Transverse colon (tissue), 4 donors: ENCODE measurements at regions not wholly inside any gene's neighbourhood (a gene's known extent, or its start where the extent isn't known, plus 50 kb on each side); places are given as distances from the start of the nearest gene placed in this dataset.

ENCODE experiments used
- DNase-seq: peaks from one replicate; pipeline ENCODE4 v3.0.0-alpha.2; 2019
- H3K27ac ChIP-seq, 4 donors: fragments of 200-600 bp; sonication (generic); 2 replicates each; pipeline ENCODE4 v1.5.1; 2016 to 2018; ENCODE audit warnings: inconsistent platforms in 4 of 4
- H3K27me3 ChIP-seq: fragments of 200-600 bp; sonication (generic); 2 replicates; pipeline ENCODE4 v1.5.1; 2017; ENCODE audit warnings: inconsistent platforms
- H3K36me3 ChIP-seq, 4 donors: fragments of 200-600 bp; sonication (generic); 2 replicates each; pipeline ENCODE4 v1.5.1; 2017 to 2019; ENCODE audit warnings: inconsistent platforms in 4 of 4
- H3K4me1 ChIP-seq, 4 donors: fragments of 200-600 bp; sonication (generic); 2 replicates each; pipeline ENCODE4 v1.5.1; 2017 to 2020; ENCODE audit warnings: inconsistent platforms in 4 of 4
- H3K4me3 ChIP-seq, 4 donors: fragments of 200-600 bp; sonication (generic); 1 replicate in 1 of 4; 2 replicates in 3 of 4; pipeline versions ENCODE4 v1.5.1 to v1.6.1; 2017 to 2019; ENCODE audit warnings: inconsistent platforms in 4 of 4
- H3K9me3 ChIP-seq, 2 donors: fragments of 200-600 bp; sonication (generic); 2 replicates each; pipeline ENCODE4 v1.5.1; 2017 to 2019; ENCODE audit warnings: inconsistent platforms in 2 of 2
- EP300 ChIP-seq: sonication (generic); formaldehyde crosslinking; IDR thresholded peaks from one replicate; pipeline ENCODE4 v1.6.1; 2017; ENCODE audit warnings: antibody characterized with exemption, low read depth
- POLR2A ChIP-seq: fragments of 450-650 bp; IDR thresholded peaks from one replicate; pipeline ENCODE4 v1.6.1; 2016; ENCODE audit warnings: antibody characterized with exemption, mild to moderate bottlenecking, moderate library complexity
- POLR2AphosphoS5 ChIP-seq, 3 donors: sonication (generic); formaldehyde crosslinking; IDR thresholded peaks; one replicate each; pipeline ENCODE4 v1.6.1; 2016; ENCODE audit warnings: antibody characterized with exemption in 3 of 3
- WGBS, 2 donors: methylation state at CpG; one replicate each; pipeline ENCODE4 v1.1.5; 2018; ENCODE audit warnings: low coverage in 1 of 2; 5-methylcytosine and 5-hydroxymethylcytosine counted together
- in situ Hi-C, 4 donors: fragments of 200-750 bp; cut with MboI; loops; one replicate each; pipeline versions ENCODE4 v1.15.0 to v1.15.1; 2017; ENCODE audit warnings: low sequenced_read_pairs in 3 of 4, low pct_ligation_motif_present in 1 of 4, low pct_unique_long_range_greater_than_20kb in 1 of 4
- intact Hi-C: fragments of 100-400 bp; cut with DNase I; formaldehyde crosslinking; loops from one replicate; pipeline ENCODE4 v1.15.1; 2023; ENCODE audit warnings: low total_unique reads
- TF ChIP-seq, protein P1 (sequence below), 5 experiments: fragments of 200-600 bp in 3 of 5; fragments of 450-650 bp in 2 of 5; sonication (generic) in 3 of 5; IDR thresholded peaks; 1 replicate in 2 of 5; 2 replicates in 3 of 5; pipeline ENCODE4 v1.5.1; 2016 to 2017; ENCODE audit warnings: antibody characterized with exemption in 5 of 5, inconsistent platforms in 3 of 5, mild to moderate bottlenecking in 2 of 5, moderate library complexity in 1 of 5

DNA sequence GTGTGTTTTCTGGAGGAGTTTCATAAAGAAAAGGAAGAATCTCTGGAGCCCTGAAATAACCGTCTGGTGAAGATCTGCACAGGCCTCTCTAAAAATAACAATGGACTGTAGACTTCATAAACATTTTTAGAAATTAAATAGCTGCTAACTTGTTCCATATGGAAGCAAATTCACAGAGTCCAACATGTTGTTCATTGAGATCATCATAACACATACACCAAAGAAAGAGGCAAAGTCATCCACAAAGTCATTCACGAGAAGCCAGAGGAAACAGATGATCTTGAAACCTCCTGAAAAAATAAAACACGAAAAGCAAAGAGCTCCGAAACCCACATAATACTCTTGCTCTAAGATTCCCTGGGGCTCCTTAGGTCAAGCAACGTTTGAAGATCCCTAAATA, 347.8 kb downstream of the EFNA5 start:
- H3K4me1 ChIP-seq: no peaks in the 10 kb centered on the region
- in situ Hi-C loops: no loop called here
- H3K27me3 ChIP-seq: no peaks in the 10 kb centered on the region
- WGBS, 2 donors: 72 to 80% methylated on average over 5 of the region's 5 CpGs
- no peak overlapping the region for H3K4me3 ChIP-seq
- no peaks in the 10 kb centered on the region for H3K9me3 ChIP-seq
- intact Hi-C loops: no loop called here
- no peak for DNase-seq
- H3K36me3 ChIP-seq: no peaks in the 10 kb centered on the region
- no peak overlapping the region for H3K27ac ChIP-seq
- TF ChIP-seq POLR2AphosphoS5 (IDR thresholded peaks at IDR 0.05) (no peak), EP300 (no peak), POLR2A (no peak)
- TF ChIP-seq, protein P1, sequence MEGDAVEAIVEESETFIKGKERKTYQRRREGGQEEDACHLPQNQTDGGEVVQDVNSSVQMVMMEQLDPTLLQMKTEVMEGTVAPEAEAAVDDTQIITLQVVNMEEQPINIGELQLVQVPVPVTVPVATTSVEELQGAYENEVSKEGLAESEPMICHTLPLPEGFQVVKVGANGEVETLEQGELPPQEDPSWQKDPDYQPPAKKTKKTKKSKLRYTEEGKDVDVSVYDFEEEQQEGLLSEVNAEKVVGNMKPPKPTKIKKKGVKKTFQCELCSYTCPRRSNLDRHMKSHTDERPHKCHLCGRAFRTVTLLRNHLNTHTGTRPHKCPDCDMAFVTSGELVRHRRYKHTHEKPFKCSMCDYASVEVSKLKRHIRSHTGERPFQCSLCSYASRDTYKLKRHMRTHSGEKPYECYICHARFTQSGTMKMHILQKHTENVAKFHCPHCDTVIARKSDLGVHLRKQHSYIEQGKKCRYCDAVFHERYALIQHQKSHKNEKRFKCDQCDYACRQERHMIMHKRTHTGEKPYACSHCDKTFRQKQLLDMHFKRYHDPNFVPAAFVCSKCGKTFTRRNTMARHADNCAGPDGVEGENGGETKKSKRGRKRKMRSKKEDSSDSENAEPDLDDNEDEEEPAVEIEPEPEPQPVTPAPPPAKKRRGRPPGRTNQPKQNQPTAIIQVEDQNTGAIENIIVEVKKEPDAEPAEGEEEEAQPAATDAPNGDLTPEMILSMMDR (IDR thresholded peaks at IDR 0.05): no peak

DNA sequence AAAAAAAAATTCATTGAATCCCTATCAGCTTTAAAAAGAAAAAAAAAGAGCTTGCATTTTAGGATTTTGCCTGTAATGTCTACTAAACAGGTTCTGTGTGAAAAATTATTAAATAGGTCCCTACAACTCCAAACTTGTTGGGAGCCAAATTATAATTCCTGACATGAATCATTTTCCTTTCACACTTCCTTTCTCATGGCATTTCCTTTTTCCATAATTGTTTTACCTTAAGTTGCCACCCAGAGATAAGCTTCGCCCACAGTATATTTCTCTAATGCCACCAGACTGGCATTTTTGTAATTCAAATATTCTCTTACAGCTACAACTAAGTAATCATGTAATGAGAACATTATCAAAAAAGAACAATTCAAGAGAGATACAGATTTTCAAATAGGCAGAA, 348.8 kb downstream of the EFNA5 start:
- H3K36me3 ChIP-seq: no peaks in the 10 kb centered on the region
- H3K4me1 ChIP-seq: no peaks in the 10 kb centered on the region
- WGBS, 2 donors: 75 to 76% methylated on average over 1 of the region's 1 CpG
- no peaks in the 10 kb centered on the region for H3K27me3 ChIP-seq
- no peak overlapping the region for H3K4me3 ChIP-seq
- TF ChIP-seq, protein P1 (IDR thresholded peaks at IDR 0.05): no peak
- TF ChIP-seq EP300 (no peak), POLR2AphosphoS5 (IDR thresholded peaks at IDR 0.05) (no peak), POLR2A (no peak)
- no peaks in the 10 kb centered on the region for H3K9me3 ChIP-seq
- intact Hi-C loops (no loop called here), in situ Hi-C loops (no loop called here)
- no peak for DNase-seq
- no peak overlapping the region for H3K27ac ChIP-seq

DNA sequence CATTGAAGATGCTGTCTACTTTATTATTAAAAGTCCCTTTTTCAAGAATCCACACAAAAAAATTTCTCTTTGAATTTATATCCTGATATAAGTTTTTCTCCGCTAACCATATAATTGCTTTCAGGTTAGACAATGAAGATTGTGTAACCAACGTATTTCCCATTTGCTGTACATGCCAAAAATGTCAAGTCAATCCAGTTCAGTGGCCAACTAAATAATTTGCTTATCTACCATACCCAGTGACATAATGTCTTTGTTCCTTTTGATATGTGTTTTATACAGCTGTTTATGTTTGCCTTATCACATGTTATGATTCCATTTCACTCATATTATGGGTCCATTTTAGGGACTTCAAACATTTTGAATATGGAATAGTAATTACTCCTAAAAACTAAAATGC, 349.9 kb downstream of the EFNA5 start:
- no peak for DNase-seq
- in situ Hi-C loops: no loop called here
- 44 to 47% methylated on average over 2 of the region's 2 CpGs for WGBS, 2 donors

DNA sequence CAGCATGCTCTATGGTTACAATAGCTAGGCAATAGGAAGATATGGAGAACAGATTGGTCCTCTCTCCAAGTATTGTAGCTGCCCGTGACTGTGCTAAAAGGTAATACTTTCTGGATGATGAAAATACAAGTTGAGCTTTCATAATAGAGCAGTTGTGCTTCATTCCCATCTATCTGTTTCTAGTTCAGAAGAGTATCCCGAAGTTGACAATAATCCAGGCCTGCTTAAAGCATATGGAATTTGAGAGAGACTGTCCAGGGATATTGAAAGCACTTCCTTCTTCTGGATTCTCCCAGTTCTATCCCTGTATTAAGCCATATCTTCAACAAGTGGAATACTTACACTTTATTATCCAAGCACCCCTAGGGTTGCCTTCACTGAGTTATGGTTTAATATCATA, 350.4 kb downstream of the EFNA5 start:
- DNase-seq: no peak
- H3K27me3 ChIP-seq: no peaks in the 10 kb centered on the region
- no peak overlapping the region for H3K27ac ChIP-seq
- H3K36me3 ChIP-seq: no peaks in the 10 kb centered on the region
- 67 to 82% methylated on average over 2 of the region's 2 CpGs for WGBS, 2 donors
- no peaks in the 10 kb centered on the region for H3K9me3 ChIP-seq
- intact Hi-C loops (no loop called here), in situ Hi-C loops (no loop called here)
- TF ChIP-seq, protein P1 (IDR thresholded peaks at IDR 0.05): no peak
- TF ChIP-seq EP300 (no peak), POLR2AphosphoS5 (IDR thresholded peaks at IDR 0.05) (no peak), POLR2A (no peak)
- no peak overlapping the region for H3K4me3 ChIP-seq
- no peaks in the 10 kb centered on the region for H3K4me1 ChIP-seq

More for the DNA sequence above, 349.9 kb downstream of the EFNA5 start:
- intact Hi-C loops: no loop called here
- Histone ChIP-seq H3K9me3 (no peaks in the 10 kb centered on the region), H3K36me3 (no peaks in the 10 kb centered on the region), H3K4me1 (no peaks in the 10 kb centered on the region), H3K27me3 (no peaks in the 10 kb centered on the region), H3K27ac (no peak overlapping the region), H3K4me3 (no peak overlapping the region)
- TF ChIP-seq EP300 (no peak), POLR2A (no peak), POLR2AphosphoS5 (IDR thresholded peaks at IDR 0.05) (no peak)
- TF ChIP-seq, protein P1 (IDR thresholded peaks at IDR 0.05): no peak
